Vagina (tissue), 2 donors: ENCODE measurements at regions not wholly inside any gene's neighbourhood (a gene's known extent, or its start where the extent isn't known, plus 50 kb on each side); places are given as distances from the start of the nearest gene placed in this dataset.
"Not testable (repeated sequence)": the region's sequence is repeated elsewhere in the genome, so short reads cannot be mapped to it uniquely, and the experiment has no call there.

Experiments
- DNase-seq, 2 donors: peaks; one replicate each; pipeline ENCODE4 v3.0.0-alpha.2; 2017; ENCODE audit errors: extremely low spot score in 2 of 2
- H3K27ac ChIP-seq: fragments of 200-600 bp; sonication (generic); one replicate; pipeline ENCODE4 v1.5.1; 2019
- H3K27me3 ChIP-seq: fragments of 200-600 bp; sonication (generic); one replicate; pipeline ENCODE4 v1.5.1; 2019
- H3K36me3 ChIP-seq, 2 donors: fragments of 200-600 bp; sonication (generic); one replicate each; pipeline ENCODE4 v1.5.1; 2017 to 2019
- H3K4me1 ChIP-seq: fragments of 200-600 bp; sonication (generic); one replicate; pipeline ENCODE4 v1.5.1; 2019
- H3K4me3 ChIP-seq, 2 donors: fragments of 200-600 bp; sonication (generic); 1 replicate in 1 of 2; 2 replicates in 1 of 2; pipeline ENCODE4 v1.5.1; 2016 to 2019
- H3K9me3 ChIP-seq: fragments of 200-600 bp; sonication (generic); one replicate; pipeline ENCODE4 v1.5.1; 2019
- CTCF ChIP-seq, 3 experiments: fragments of 450-650 bp in 2 of 3; fragments of 200-600 bp in 1 of 3; sonication (generic) in 1 of 3; IDR thresholded peaks; one replicate each; pipeline ENCODE4 v1.5.1; 2017 to 2019; ENCODE audit warnings: antibody characterized with exemption in 3 of 3, mild to moderate bottlenecking in 2 of 3, moderate library complexity in 2 of 3
- POLR2A ChIP-seq, 2 donors: fragments of 450-650 bp; IDR thresholded peaks; one replicate each; pipeline ENCODE4 v1.6.1; 2017; ENCODE audit warnings: antibody characterized with exemption in 2 of 2, mild to moderate bottlenecking in 2 of 2, moderate library complexity in 2 of 2
- POLR2AphosphoS5 ChIP-seq, 2 donors: sonication (generic); formaldehyde crosslinking; IDR thresholded peaks; one replicate each; pipeline ENCODE4 v1.9.0; 2017; ENCODE audit warnings: antibody characterized with exemption in 2 of 2, mild to moderate bottlenecking in 2 of 2, low read depth in 1 of 2; ENCODE audit not compliant: insufficient read depth in 1 of 2
- intact Hi-C: fragments of 100-400 bp; cut with DNase I; formaldehyde crosslinking; loops from one replicate; pipeline ENCODE4 v1.15.1; 2023

- Histone ChIP-seq H3K36me3 (no peaks in the 10 kb centered on the region), H3K4me3 (no peak overlapping the region), H3K27ac (no peak overlapping the region), H3K27me3 (no peaks in the 10 kb centered on the region), H3K9me3 (no peaks in the 10 kb centered on the region), H3K4me1 (peaks cover 13% of the 10 kb centered on the region)
- no peak for TF ChIP-seq POLR2AphosphoS5 (IDR thresholded peaks at IDR 0.05; ENCODE audit: insufficient read depth in 1 of 2, low read depth in 1 of 2)
- TF ChIP-seq POLR2A (IDR thresholded peaks at IDR 0.05), result no peak
- TF ChIP-seq CTCF (IDR thresholded peaks at IDR 0.05), result no peak
- no peak for DNase-seq
- intact Hi-C loops, result no loop called here
Measured at GRCh38 chr10:21352886-21353285, 172.6 kb downstream of the SKIDA1 start.

- DNase-seq, H3K36me3 ChIP-seq, H3K9me3 ChIP-seq, H3K27ac ChIP-seq, H3K27me3 ChIP-seq, H3K4me3 ChIP-seq, intact Hi-C loops: not testable (repeated sequence)
- H3K4me1 ChIP-seq, result peaks cover 13% of the 10 kb centered on the region
Measured at GRCh38 chr10:21351594-21351993, 173.9 kb downstream of the SKIDA1 start.

- H3K27me3 ChIP-seq, result no peaks in the 10 kb centered on the region
- intact Hi-C loops, result no loop called here
- TF ChIP-seq POLR2AphosphoS5 (IDR thresholded peaks at IDR 0.05; ENCODE audit: insufficient read depth in 1 of 2, low read depth in 1 of 2) (no peak), CTCF (IDR thresholded peaks at IDR 0.05) (no peak), POLR2A (IDR thresholded peaks at IDR 0.05) (no peak)
- no peak for DNase-seq
- H3K36me3 ChIP-seq, result no peaks in the 10 kb centered on the region
- no peaks in the 10 kb centered on the region for H3K9me3 ChIP-seq
- peaks cover 13% of the 10 kb centered on the region for H3K4me1 ChIP-seq
- no peak overlapping the region for H3K4me3 ChIP-seq
- H3K27ac ChIP-seq, result no peak overlapping the region
Measured at GRCh38 chr10:21349912-21350286, 175.6 kb downstream of the SKIDA1 start.

GRCh38 chr10:21347785-21348170 lies 177.7 kb downstream of the SKIDA1 start:
- intact Hi-C loops, result no loop called here
- Histone ChIP-seq H3K4me1 (peaks cover 13% of the 10 kb centered on the region), H3K27ac (no peak overlapping the region), H3K36me3 (no peaks in the 10 kb centered on the region), H3K4me3 (no peak overlapping the region), H3K27me3 (no peaks in the 10 kb centered on the region), H3K9me3 (no peaks in the 10 kb centered on the region)
- TF ChIP-seq CTCF (IDR thresholded peaks at IDR 0.05) (no peak), POLR2AphosphoS5 (IDR thresholded peaks at IDR 0.05; ENCODE audit: insufficient read depth in 1 of 2, low read depth in 1 of 2) (no peak), POLR2A (IDR thresholded peaks at IDR 0.05) (no peak)
- no peak for DNase-seq

GRCh38 chr10:21347043-21347784 lies 178.3 kb downstream of the SKIDA1 start:
- no peak overlapping the region for H3K4me3 ChIP-seq
- H3K27me3 ChIP-seq, result no peaks in the 10 kb centered on the region
- peaks cover 13% of the 10 kb centered on the region for H3K4me1 ChIP-seq
- no peaks in the 10 kb centered on the region for H3K36me3 ChIP-seq
- intact Hi-C loops, result no loop called here
- TF ChIP-seq POLR2A (IDR thresholded peaks at IDR 0.05) (no peak), CTCF (IDR thresholded peaks at IDR 0.05) (no peak), POLR2AphosphoS5 (IDR thresholded peaks at IDR 0.05; ENCODE audit: insufficient read depth in 1 of 2, low read depth in 1 of 2) (no peak)
- no peak for DNase-seq
- no peaks in the 10 kb centered on the region for H3K9me3 ChIP-seq
- no peak overlapping the region for H3K27ac ChIP-seq
